ENCODE measurements at regions not wholly inside any gene's neighbourhood (a gene's known extent, or its start where the extent isn't known, plus 50 kb on each side); places are given as distances from the start of the nearest gene placed in this dataset.

DNA sequence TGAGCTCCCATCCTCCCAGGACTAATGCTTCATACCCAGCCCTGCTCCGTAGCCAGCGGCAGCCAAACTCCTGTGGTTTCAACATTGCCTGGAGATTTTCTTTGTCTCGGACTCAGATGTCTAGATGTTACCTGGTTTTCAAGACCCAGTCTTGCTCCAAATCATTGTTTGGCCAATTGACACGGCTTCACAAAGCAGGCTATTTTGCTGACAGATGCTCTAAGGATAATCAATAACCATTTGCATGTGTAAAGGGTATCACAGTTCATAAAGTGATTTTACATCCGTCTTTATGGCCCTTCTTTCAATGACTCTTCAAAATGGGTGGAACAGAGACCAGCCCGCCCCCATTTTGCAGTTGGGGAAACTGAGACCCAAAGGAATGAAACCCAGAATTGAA is 153.4 kb downstream of the SALL1 start:
- DNase-seq (ENCODE audit: low read depth, low spot score), result no peak
- POLR2A ChIA-PET, result no interaction called here
- H3K4me3 ChIP-seq (ENCODE audit: low read depth, low read length), result no peak overlapping the region
- TF ChIP-seq, protein P1, sequence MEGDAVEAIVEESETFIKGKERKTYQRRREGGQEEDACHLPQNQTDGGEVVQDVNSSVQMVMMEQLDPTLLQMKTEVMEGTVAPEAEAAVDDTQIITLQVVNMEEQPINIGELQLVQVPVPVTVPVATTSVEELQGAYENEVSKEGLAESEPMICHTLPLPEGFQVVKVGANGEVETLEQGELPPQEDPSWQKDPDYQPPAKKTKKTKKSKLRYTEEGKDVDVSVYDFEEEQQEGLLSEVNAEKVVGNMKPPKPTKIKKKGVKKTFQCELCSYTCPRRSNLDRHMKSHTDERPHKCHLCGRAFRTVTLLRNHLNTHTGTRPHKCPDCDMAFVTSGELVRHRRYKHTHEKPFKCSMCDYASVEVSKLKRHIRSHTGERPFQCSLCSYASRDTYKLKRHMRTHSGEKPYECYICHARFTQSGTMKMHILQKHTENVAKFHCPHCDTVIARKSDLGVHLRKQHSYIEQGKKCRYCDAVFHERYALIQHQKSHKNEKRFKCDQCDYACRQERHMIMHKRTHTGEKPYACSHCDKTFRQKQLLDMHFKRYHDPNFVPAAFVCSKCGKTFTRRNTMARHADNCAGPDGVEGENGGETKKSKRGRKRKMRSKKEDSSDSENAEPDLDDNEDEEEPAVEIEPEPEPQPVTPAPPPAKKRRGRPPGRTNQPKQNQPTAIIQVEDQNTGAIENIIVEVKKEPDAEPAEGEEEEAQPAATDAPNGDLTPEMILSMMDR (IDR thresholded peaks at IDR 0.05; ENCODE audit: insufficient read depth, low read length, missing control alignments), result no peak
- CTCF ChIA-PET, result no interaction called here

DNA sequence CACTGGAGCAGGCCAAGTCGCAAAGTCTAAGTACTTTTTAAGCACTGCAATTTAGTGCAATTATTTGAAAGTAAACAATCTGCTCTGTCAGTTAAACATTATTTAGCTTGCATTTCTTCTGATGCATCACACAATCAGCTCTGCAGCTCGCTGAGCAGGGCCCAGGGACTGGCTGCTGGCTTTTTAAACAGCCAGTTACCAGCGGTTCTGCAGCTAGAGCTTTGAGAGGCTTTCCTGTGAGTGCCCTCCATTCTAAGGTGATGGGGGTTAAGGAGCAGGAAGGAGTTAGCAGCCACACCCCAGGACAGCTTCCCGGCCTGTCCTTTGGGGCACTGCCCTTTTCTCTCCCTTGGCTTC is 154.3 kb downstream of the SALL1 start:
- no peak overlapping the region for H3K4me3 ChIP-seq (ENCODE audit: low read depth, low read length)
- ChIA-PET POLR2A (no interaction called here), CTCF (no interaction called here)
- TF ChIP-seq, protein P1 (IDR thresholded peaks at IDR 0.05; ENCODE audit: insufficient read depth, low read length, missing control alignments), result no peak
- DNase-seq (ENCODE audit: low read depth, low spot score), result no peak

DNA sequence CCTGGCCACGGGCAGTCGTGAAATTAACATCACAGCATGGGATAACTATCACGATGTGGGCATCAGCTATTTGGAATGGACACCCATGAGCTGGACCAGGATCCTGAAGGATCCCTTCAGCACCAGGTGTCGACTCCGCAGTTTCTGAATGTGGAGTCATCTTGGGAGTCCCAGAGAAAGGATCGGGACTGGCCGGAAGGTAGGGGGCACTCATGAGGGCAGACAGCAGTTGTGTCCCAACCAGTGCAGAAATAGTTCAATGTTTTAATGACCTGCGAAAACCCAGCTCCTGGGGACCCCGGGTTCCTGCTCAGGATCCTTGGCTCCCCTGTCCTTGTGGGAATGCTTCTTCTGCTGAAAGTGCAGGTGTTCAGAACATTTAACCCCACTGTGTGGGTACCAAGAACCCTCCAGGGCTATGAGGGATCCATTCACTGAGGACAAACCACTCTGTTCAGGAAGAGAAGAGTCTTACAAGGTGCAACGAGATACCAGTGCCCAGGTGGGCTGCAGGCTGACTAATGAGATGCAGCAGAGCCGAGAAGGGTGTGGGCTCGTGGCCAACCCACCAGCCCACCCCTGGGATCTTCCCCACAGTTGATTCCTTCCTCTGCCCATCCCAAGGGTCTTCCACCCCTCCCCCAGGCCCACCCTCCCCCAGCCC is 154.8 kb downstream of the SALL1 start:
- ChIA-PET CTCF (no interaction called here), POLR2A (no interaction called here)
- TF ChIP-seq, protein P1 (IDR thresholded peaks at IDR 0.05; ENCODE audit: insufficient read depth, low read length, missing control alignments), result no peak
- H3K4me3 ChIP-seq (ENCODE audit: low read depth, low read length), result no peak overlapping the region
- no peak for DNase-seq (ENCODE audit: low read depth, low spot score)

DNA sequence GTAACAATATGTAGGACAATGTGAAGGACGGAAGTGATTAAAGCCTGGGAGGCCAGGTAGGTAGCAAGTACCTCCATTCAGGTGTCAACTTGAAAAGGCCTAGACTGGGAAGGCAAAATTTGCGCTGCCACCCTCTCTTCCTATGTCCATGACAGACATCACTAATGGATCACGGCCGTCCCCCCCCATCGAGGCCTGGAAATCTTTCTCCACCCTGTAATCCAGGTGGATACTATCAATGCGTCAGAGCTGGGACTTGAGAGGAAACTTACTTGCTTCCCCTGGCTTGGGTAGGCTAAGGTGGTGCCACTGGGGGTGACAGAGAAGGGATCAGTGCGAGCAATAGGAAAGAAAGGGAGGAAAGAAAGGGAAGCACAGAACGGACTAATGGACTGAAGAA is 156.1 kb downstream of the SALL1 start:
- no peak for DNase-seq (ENCODE audit: low read depth, low spot score)
- CTCF ChIA-PET, result no interaction called here
- POLR2A ChIA-PET, result no interaction called here
- TF ChIP-seq, protein P1 (IDR thresholded peaks at IDR 0.05; ENCODE audit: insufficient read depth, low read length, missing control alignments), result no peak
- H3K4me3 ChIP-seq (ENCODE audit: low read depth, low read length), result no peak overlapping the region

DNA sequence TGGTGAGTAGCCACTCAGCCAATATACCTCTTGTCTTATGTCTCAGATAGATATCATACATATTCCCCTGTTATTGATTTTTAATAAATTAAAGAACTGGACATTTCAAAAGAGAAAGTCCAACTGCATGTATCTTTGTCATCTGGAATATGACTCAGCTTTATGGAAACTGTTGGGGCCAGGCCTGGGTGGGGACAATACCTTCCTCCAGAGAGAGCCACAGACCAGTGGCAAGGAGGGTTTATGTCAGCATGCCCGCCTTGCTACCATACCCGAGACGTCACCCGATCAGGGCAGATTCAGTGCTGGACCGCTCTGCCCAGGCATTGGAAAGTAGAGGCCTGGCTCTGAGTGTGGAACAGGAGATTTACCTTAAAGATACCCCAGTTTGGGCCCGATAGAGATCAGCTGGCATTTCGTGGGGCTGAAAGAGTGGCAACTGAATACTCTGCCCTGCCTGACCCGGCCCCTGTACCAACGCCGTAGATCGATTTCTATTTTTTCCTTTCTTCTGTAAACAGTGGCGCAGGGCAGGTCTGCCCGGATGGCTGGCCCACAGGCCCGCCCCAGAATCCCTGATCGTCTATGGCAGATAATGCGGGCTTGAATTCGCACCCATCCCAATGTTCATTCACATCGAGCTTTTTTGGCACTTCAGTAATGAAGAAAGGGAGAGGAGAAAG is 158.6 kb downstream of the SALL1 start:
- TF ChIP-seq, protein P1 (IDR thresholded peaks at IDR 0.05; ENCODE audit: insufficient read depth, low read length, missing control alignments), result no peak
- ChIA-PET CTCF (no interaction called here), POLR2A (no interaction called here)
- DNase-seq (ENCODE audit: low read depth, low spot score), result no peak
- no peak overlapping the region for H3K4me3 ChIP-seq (ENCODE audit: low read depth, low read length)

DNA sequence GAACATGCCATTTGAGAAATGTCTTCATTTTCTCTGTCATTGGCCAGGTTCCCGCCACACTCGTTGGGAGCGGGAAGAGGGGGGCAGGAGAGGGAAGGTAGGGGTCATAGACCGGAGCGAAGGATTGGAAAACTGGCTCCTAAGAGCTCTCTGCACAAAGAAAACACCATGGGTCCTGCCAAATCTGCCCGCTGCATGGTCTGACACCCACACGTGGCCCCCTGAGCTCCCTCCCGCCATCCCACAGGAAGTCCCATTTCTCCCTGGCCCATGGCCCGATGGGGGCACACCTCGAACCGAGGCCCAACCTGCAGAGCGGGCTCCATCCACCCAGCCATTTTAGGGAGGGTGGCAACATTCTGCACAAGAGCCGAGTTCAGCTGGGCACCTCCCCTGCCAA is 159.6 kb downstream of the SALL1 start:
- DNase-seq (ENCODE audit: low read depth, low spot score), result no peak
- no peak overlapping the region for H3K4me3 ChIP-seq (ENCODE audit: low read depth, low read length)
- POLR2A ChIA-PET, result no interaction called here
- CTCF ChIA-PET, result interaction anchor here (0.7 kb wide), 1 partner anchor 185 kb away, joined by 3 read pairs; no protein-coding TSS in a partner anchor
- TF ChIP-seq, protein P1 (IDR thresholded peaks at IDR 0.05; ENCODE audit: insufficient read depth, low read length, missing control alignments), result no peak
